ENCODE measurements at regions not wholly inside any gene's neighbourhood (a gene's known extent, or its start where the extent isn't known, plus 50 kb on each side); places are given as distances from the start of the nearest gene placed in this dataset.

DNA sequence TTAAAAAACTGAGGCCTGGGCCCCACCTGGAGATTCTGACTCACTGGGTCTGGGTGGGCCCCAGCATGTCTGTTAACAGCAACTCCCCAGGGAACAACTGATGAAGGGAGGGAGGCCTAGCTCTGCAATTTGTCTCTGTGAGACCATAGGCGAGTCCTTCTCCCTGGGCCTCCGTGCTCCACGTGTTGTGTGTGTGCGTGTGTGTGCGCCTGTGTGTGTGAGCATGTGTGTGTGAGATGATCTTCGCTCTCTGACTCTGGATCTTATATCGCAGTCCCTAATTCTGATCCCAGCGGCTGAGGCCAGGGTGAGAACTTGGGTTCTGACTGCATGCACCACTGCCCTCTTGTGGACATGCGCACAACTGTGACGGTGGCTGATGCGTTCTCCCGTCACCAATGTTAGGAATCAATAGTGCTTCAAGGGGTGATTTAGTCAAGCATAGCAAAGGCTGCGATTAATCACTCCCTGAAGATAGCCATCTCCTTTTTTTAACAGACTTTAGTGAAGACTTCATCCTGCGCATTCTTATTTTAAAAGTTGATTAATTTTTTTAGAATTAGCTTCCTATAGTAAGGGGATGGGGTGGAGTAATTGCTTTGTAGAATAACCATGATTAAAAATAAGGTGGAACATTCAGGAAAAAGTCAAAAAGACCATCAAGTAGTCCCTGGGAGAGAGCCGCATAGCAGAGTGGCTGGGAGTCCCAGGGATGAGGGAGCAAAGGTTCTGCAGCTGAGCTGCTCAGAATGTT, 62.4 kb upstream of the USP24 start:
- TF ChIP-seq, protein P1, sequence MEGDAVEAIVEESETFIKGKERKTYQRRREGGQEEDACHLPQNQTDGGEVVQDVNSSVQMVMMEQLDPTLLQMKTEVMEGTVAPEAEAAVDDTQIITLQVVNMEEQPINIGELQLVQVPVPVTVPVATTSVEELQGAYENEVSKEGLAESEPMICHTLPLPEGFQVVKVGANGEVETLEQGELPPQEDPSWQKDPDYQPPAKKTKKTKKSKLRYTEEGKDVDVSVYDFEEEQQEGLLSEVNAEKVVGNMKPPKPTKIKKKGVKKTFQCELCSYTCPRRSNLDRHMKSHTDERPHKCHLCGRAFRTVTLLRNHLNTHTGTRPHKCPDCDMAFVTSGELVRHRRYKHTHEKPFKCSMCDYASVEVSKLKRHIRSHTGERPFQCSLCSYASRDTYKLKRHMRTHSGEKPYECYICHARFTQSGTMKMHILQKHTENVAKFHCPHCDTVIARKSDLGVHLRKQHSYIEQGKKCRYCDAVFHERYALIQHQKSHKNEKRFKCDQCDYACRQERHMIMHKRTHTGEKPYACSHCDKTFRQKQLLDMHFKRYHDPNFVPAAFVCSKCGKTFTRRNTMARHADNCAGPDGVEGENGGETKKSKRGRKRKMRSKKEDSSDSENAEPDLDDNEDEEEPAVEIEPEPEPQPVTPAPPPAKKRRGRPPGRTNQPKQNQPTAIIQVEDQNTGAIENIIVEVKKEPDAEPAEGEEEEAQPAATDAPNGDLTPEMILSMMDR (conservative IDR thresholded peaks at IDR 0.05; ENCODE audit: low read length): peak; percentile 91
- TF ChIP-seq EZH2phosphoT487 (IDR thresholded peaks at IDR 0.05; ENCODE audit: borderline replicate concordance): no peak

All from Loucy (cell line).